ENCODE measurements at regions not wholly inside any gene's neighbourhood (a gene's known extent, or its start where the extent isn't known, plus 50 kb on each side); places are given as distances from the start of the nearest gene placed in this dataset.
"Not testable (repeated sequence)": the region's sequence is repeated elsewhere in the genome, so short reads cannot be mapped to it uniquely, and the experiment has no call there.

DNA sequence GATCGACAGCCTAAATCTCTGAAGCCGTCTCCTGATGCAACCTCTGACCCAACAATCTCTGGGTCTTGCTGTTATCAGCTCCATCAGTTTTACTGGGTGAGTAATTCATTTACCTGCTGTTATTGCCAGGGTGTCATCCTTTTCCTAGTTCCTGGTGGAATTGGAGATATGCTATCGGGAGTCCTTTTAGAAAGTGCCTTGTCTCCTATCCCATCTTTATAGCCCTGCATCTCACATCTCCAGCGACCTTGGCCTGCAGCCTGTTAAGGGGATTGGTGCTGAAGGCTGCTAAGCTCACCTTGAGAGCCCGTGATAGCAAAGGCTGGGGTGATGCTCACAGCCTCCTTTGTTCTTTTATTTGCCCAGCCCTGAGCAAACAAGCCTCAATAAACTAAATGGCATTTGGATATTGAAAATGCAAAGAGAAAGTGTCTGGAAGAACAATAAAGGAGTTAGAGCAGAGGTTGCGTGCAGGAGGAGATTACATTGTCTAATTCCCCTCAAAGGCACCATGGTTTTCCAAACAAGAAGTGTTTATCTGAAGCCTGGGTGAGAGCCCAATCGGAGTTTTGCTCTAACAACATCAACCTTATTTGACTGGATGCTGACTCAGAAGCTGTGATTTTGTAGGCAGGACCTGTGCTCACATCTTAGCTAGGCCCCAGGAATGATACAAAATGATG, 101.8 kb downstream of the RPLP1 start:
- no peak for DNase-seq

GRCh38 chr15:69555080-69555479, 102.5 kb downstream of the RPLP1 start:
- no peak for DNase-seq

DNA sequence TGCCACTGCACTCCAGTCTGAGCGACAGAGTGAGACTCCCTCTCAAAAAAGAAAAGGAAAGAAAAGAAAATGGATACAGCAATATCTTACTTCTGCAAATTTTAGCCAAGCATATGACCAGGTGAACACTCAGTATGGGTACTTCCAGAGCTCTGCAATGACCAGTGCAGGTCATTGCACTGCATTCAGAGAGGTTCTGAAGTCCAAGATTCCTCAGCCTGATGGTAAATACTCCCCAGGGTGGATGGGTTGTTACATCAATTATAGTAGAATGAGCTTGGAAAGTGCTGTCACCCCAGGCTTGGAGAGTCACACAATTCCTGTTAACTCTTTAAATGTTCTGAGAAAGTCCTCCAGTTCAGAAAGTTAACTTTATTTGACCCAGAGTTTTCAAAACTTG, 103.7 kb downstream of the RPLP1 start:
- no peak for DNase-seq

GRCh38 chr15:69557020-69557706, 104.5 kb downstream of the RPLP1 start:
- DNase-seq, result no peak

DNA sequence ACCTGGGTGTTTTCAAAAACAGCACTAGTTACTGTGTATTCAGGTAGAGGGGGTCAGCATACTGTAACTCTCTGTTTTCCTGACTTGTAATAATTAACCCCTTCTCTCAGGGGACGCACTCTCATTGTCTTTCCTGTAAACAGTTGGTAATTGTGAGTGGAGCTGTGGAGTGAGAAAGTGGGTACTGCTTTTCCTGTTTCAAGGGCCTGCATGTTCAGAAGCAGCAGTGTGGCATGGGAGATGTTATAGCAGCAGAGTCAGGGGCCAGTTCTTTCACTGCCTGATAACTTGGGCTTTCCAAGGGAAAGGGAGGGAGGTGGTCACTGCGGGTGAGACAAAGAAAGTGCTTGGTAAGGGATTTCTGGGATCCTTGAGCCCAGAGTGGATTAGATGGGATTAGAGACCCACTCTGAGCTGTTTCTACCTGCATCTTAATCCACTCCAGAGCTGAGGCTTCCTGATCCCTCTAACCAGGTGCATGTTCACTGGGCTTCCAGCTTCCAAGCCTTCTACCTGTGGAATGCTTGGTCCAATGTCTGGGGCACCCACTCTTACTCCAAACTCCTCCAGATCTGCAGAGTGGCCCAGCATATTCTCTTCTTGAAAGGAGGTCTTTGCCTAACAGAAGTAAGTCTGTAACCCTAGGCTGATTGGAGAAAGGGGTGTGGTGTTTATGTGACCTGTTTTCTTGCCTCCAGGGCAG, 105.2 kb downstream of the RPLP1 start:
- no peak for DNase-seq

DNA sequence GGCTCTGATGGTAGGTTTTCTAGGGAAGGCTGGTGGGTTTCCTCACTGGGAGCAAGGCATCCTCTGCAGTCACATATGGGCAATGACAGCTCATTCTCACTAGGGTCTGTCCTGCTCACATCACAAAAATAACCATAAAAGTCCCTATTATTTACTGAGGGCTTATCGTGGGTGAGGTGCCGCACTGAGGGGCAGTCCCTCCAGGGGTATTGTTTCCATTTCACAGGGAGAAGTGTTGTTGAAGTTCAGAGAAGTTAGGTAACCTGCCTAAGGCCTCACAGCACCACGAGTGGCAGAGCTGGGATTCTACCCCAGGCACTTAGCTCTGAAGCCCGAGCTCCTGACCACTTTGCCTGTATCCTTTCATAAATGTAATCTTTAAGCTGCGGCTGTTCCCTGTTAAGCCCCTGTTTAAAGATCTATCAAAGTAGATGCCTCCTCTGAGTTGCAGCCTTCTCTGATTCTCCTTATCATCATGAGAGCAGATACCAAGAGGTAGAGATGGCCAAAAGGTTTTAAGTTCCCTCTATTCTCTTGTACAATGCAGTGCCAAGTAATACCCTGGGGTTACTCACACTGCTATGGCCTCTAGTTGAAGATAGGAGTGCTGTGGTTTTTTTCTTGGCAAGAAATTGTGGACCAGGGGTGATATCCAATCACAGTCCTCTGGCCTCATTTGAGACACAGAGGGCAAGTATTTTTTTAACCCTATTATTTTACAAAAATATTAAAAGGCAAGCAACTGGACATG, 107.0 kb downstream of the RPLP1 start:
- no peak for DNase-seq

GRCh38 chr15:69561071-69561784, 108.6 kb downstream of the RPLP1 start:
- DNase-seq, result no peak

DNA sequence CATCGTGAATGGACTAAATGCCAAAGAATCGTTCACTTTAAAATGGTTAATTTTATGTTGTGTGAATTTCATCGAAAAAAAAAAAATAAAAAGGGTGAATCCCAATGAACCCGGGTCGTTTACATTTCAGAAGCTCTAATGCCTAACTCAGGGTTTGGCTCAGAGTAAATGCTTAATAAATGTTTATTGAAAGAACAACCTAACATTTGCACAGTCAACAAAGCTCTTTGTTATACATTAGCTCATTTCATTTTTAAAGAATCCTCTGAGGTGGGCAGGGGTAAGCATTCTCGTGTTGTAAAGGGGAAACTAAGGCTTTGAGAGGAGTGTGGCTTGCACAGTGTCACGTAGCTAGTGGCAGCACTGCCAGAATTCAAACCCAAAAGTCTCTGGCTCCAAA, 109.5 kb downstream of the RPLP1 start:
- DNase-seq, result no peak

GRCh38 chr15:69562564-69562963, 109.9 kb downstream of the RPLP1 start:
- no peak for DNase-seq

- no peak for DNase-seq
Measured at GRCh38 chr15:69565066-69565655, 112.5 kb downstream of the RPLP1 start.

DNA sequence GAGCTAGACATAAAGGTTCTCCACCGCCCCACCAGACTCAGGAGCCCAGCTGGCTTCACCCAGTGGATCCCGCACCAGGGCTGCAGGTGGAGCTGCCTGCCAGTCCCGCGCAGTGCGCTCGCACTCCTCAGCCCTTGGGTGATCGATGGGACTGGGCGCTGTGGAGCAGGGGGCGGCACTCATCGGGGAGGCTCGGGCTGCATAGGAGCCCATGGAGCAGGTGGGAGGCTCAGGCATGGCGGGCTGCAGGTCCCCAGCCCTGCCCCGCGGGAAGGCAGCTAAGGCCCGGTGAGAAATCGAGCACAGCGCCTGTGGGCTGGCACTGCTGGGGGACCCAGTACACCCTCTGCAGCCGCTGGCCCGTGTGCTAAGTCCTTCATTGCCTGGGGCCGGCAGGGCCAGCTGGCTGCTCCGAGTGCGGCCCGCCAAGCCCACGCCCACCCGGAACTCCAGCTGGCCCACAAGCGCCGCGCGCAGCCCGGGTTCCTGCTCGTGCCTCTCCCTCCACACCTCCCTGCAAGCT, 114.7 kb downstream of the RPLP1 start:
- DNase-seq, result not testable (repeated sequence)

DNA sequence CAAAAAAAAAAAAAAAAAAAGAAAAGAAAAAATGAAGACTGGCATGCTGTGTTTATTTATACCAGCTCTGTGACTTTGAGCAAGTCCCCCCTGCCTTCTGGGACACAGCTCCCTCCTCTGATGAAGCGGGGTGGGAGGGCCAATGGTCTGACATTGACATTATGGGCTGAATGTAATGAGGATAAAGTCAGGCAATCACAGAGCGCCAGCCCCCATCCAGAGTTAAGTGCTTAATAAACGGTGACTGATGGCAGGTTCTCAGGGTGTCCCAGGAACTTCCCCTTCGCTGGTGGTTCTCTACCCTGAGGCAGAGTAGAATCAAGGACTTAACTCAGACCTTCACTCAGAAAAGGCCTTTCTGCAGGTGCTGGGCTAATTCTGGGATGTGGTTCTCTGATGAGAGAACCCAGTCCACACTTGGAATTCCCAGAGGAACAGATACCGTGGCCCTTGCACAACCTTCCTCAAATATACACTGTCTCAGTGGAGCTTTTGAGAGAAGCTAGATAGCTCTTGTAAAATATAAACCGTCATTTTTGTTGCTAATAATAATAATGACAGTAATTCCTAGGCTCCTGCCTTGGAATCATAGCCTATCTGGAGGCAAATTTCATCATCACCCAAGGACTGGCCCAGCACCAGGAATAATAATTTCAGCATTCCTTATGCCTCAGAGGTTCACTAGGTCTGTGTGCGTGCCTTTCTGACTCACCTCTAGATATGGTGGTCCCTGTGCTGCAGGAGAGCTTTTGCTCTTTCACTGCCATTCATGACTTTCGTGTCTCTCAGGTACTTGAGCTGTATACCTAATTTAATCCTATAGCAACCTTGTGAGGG, 115.8 kb downstream of the RPLP1 start:
- no peak for DNase-seq

DNA sequence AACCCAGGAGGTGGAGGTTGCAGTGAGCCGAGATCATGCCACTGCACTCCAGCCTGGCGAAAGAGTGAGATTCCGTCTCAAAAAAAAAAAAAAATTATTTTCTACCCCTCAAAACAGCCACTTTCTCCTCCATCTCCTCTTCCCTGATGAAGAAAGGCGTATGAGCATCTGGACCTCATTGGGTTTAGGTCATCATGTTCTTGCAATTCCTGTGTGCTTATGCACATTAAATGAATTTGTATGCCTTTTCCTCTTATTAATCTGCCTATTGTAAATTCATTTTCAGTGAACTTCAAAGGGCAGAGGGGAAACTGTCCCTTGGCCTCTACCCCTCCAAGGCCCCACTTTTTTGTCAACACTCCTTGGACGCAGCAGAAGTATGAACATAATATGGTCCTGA, 117.8 kb downstream of the RPLP1 start:
- no peak for DNase-seq

DNA sequence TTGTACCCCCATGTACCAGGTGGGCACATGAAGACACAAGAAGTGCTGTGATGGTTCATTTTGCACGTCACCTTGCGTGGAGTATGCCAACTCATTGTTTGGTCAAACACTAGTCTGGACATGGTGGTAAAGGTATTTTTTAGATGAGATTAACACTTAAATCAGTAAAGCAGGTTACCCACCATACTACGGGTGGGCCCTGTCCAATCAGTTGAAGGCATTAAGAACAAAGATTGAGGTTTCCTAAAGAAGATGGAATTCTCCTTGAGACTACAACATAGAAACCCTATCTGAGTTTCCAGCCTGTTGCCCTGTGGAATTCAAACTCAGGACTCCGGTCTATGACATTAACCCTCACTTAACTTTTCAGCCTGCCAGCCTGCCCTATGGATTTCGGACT, 118.4 kb downstream of the RPLP1 start:
- DNase-seq, result no peak

DNA sequence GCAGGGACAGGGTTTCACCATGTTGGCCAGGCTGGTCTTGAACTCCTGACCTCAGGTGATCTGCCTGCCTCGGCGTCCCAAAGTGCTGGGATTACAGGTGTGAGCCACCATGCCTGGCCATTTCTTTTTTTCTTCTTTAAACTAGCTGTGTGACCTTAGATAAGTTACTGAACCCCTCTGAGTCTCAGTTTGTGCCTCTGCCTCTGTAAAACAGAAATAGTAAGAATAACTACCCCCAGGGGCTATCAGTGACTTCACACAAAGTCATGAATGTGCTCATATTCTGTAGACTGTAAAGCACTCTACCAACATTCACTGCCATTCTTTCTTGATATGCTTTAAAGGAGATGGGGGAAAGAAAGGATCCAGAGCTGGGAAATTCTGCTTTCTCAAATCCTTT, 120.7 kb downstream of the RPLP1 start:
- not testable (repeated sequence) for DNase-seq

- DNase-seq, result no peak
Measured at GRCh38 chr15:69573815-69574475, 121.3 kb downstream of the RPLP1 start.

DNA sequence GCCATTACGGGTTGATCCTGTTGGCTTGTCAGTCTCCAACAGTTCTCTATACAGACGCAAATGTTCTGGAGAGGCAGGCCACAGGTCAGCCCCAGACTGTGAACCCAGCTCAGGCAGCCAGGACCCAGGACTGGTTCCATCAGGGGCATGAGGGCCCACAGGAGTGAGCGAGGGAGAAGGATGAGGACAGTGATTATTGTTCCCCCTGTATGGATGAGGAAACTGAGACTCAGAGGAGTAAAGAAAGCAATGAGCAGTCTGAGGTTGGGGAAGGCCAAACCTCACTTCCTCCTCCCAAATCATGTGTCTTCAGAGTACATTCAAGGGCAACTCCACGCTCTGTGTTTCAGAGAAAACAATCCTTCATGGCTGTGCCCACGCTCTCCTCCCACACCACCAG, 121.9 kb downstream of the RPLP1 start:
- no peak for DNase-seq

DNA sequence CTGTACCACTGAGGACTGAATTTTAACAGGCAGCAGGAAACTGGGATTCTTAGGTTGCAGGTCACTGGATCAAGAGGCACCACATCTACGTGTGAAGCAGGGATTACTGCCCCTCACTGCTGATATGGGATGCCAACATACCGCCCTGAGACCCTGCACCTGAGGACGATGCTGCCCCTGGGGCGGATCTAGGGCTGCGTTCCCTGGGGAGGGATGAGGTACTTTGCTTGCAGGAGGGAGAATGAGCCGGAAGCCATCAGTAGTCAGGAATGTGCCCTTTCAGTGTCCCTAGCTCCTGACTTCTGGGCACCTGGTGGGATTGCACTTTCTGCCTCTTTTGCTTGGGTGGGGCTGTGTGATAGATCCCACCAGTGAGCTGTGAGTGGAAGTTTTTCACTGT, 122.8 kb downstream of the RPLP1 start:
- no peak for DNase-seq

DNA sequence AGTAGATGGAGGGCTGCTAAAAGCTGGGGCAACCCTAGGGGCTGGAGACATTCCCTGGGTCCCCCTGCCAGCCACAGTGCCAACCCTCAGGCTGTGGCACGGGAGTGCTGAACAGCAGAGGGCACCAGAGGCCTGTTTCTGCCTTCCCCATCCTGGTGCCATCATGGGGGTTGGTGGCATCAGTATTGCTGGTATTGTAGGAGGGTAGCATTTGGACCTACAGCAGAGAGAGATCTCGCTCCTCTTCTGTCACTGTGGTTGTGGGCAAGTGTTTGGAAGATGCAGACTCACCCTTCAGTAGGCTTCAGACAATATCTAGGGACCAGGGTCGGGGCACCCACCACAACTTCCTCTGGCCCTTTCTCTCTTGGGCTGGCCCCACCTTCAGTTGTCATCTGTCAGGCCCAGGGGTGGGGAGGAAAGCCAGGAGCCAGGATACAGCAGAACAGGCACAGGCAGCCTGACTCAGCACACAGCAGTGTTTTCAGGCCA, 123.5 kb downstream of the RPLP1 start:
- DNase-seq, result peak; percentile 27

DNA sequence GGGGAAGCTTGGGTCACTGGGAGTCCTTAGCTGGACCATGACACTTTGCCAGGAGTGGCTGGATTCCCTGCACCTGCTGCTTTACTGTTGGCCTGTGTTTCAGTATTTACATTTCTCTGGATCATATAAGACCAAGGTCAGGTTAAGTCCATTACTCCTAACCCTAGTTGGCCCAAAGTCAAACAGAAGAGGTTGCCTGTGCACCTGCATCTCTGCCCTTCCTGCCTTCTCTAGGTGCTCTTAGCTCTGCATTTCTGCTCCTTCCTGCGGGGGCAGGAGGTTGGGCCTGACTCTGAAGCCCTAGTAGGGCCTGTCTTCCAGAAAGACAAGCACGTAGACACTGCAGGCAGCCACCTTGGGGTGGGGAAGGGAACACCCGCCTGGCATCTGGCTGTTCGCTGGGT, 124.3 kb downstream of the RPLP1 start:
- DNase-seq, result no peak

Measured in midbrain (tissue), 1 donor.